Lower leg skin (tissue), 4 donors: ENCODE measurements at regions not wholly inside any gene's neighbourhood (a gene's known extent, or its start where the extent isn't known, plus 50 kb on each side); places are given as distances from the start of the nearest gene placed in this dataset.

Experiments
- DNase-seq, 2 donors: peaks; one replicate each; pipeline ENCODE4 v3.0.0-alpha.2; 2019; ENCODE audit warnings: low spot score in 2 of 2
- H3K4me3 ChIP-seq: fragments of 200-600 bp; sonication (generic); 2 replicates; pipeline ENCODE4 v1.5.1; 2017; ENCODE audit warnings: mild to moderate bottlenecking, low read depth; ENCODE audit not compliant: poor library complexity, severe bottlenecking
- CTCF ChIP-seq, 3 donors: fragments of 450-650 bp; IDR thresholded peaks; one replicate each; pipeline ENCODE4 v1.5.1; 2016; ENCODE audit warnings: antibody characterized with exemption in 3 of 3, mild to moderate bottlenecking in 3 of 3, moderate library complexity in 2 of 3
- POLR2A ChIP-seq, 2 donors: fragments of 450-650 bp; IDR thresholded peaks; one replicate each; pipeline ENCODE4 v1.6.1; 2016 to 2017; ENCODE audit warnings: antibody characterized with exemption in 2 of 2, mild to moderate bottlenecking in 1 of 2, moderate library complexity in 1 of 2
- WGBS, 2 donors: methylation state at CpG; one replicate each; pipeline ENCODE4 v1.1.5; 2018; 5-methylcytosine and 5-hydroxymethylcytosine counted together
- intact Hi-C: fragments of 100-400 bp; cut with DNase I; formaldehyde crosslinking; loops from one replicate; pipeline ENCODE4 v1.15.0; 2023; ENCODE audit warnings: low total_unique reads

- DNase-seq, result no peak
- H3K4me3 ChIP-seq, result no peak overlapping the region
- TF ChIP-seq POLR2A (IDR thresholded peaks at IDR 0.05) (no peak), CTCF (IDR thresholded peaks at IDR 0.05) (no peak)
- intact Hi-C loops, result loop anchor here (10.0 kb wide), 1 partner anchor 248 kb away; no protein-coding TSS in a partner anchor
- 59 to 70% methylated on average over 11 to 18 of the region's 18 CpGs for WGBS, 2 donors
Observed at GRCh38 chr10:132133005-132133404, 53.7 kb upstream of the DPYSL4 start.

GRCh38 chr10:132133449-132134240 is 53.1 kb upstream of the DPYSL4 start:
- no peak for TF ChIP-seq CTCF (IDR thresholded peaks at IDR 0.05)
- TF ChIP-seq POLR2A (IDR thresholded peaks at IDR 0.05), result no peak
- WGBS, 2 donors, result 84 to 87% methylated on average over 31 to 32 of the region's 32 CpGs
- no peak overlapping the region for H3K4me3 ChIP-seq
- intact Hi-C loops, result loop anchor here (10.0 kb wide), 1 partner anchor 249 kb away; no protein-coding TSS in a partner anchor
- DNase-seq, result no peak

- no peak for DNase-seq
- no peak overlapping the region for H3K4me3 ChIP-seq
- 82 to 84% methylated on average over 38 of the region's 38 CpGs for WGBS, 2 donors
- TF ChIP-seq POLR2A (IDR thresholded peaks at IDR 0.05), result no peak
- TF ChIP-seq CTCF (IDR thresholded peaks at IDR 0.05), result no peak
- intact Hi-C loops, result loop anchor here (10.0 kb wide), 1 partner anchor 250 kb away; no protein-coding TSS in a partner anchor
Observed at GRCh38 chr10:132134241-132135052, 52.3 kb upstream of the DPYSL4 start.

GRCh38 chr10:132135053-132135872 is 51.5 kb upstream of the DPYSL4 start:
- no peak for TF ChIP-seq POLR2A (IDR thresholded peaks at IDR 0.05)
- TF ChIP-seq CTCF (IDR thresholded peaks at IDR 0.05), result no peak
- intact Hi-C loops, result loop anchor here (10.0 kb wide), 1 partner anchor 250 kb away; no protein-coding TSS in a partner anchor
- DNase-seq, result no peak
- H3K4me3 ChIP-seq, result no peak overlapping the region
- 90 to 91% methylated on average over 39 of the region's 39 CpGs for WGBS, 2 donors

- no peak overlapping the region for H3K4me3 ChIP-seq
- 81 to 88% methylated on average over 22 of the region's 22 CpGs for WGBS, 2 donors
- intact Hi-C loops, result loop anchor here (10.0 kb wide), 1 partner anchor 251 kb away; no protein-coding TSS in a partner anchor
- no peak for DNase-seq
- TF ChIP-seq CTCF (IDR thresholded peaks at IDR 0.05), result no peak
- no peak for TF ChIP-seq POLR2A (IDR thresholded peaks at IDR 0.05)
Observed at GRCh38 chr10:132136097-132136521, 50.6 kb upstream of the DPYSL4 start.
